GM19043 (cell line): ENCODE measurements at regions not wholly inside any gene's neighbourhood (a gene's known extent, or its start where the extent isn't known, plus 50 kb on each side); places are given as distances from the start of the nearest gene placed in this dataset.
"Not testable (repeated sequence)": the region's sequence is repeated elsewhere in the genome, so short reads cannot be mapped to it uniquely, and the experiment has no call there.

Source experiments
- ATAC-seq: cut with Tn5 transposase; IDR thresholded peaks from one replicate; pipeline ENCODE4 v1.9.1; 2021; ENCODE audit warnings: low read depth; ENCODE audit not compliant: unreplicated experiment

DNA sequence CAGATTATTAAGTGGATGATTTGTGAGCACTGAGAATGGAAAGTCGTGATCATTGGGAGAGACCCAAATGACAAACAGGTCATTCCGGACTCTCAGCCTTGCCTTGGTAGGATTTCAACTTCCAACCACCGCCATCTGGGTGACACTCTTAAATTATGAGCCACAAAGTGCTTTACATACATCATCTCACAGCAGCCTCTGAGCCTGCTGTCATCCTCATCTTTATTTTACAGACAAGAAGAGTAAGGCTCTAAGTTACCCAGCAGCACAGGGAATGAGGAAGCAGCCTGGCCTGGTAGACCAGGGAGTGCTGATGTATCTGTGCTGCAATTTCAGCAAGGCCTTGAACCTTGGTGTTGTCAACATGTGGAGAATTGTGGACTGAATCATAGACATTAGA, 105.8 kb upstream of the TRIM2 start:
- no peak for ATAC-seq

DNA sequence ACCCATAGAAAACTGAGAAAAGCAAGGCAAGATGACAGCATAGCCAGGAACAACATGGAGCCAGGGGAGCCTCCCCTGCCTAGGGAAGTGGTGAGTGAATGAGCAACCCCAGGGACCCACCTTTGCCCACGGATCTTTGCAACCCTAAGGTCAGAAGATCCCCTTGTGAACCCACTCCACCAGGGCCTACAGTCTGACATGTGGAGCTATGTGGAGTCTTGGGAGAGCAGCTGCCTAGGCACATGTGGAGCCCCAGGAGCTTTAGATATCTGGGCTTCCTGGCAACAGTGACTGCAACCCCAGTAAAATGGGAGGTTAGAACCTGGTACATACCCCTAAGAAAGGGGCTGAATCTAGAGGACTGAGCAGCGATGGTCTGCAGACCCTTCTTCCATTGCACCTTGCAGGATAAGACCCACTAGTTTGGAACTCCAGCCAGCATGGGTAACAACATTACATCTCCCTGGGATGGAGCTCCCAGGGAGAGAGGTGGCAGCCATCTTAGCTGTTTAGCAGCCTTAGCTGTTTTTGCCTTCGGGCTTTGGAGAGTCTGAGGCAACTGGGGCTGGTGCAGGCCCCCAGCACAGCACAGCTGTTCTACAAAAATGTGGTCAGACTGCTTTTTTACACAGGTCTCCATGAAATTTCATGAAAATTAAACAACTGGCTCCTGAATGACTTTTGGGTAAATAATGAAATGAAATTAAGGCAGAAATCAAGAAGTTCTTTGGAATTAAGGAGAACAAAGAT, 104.7 kb upstream of the TRIM2 start:
- ATAC-seq = no peak

DNA sequence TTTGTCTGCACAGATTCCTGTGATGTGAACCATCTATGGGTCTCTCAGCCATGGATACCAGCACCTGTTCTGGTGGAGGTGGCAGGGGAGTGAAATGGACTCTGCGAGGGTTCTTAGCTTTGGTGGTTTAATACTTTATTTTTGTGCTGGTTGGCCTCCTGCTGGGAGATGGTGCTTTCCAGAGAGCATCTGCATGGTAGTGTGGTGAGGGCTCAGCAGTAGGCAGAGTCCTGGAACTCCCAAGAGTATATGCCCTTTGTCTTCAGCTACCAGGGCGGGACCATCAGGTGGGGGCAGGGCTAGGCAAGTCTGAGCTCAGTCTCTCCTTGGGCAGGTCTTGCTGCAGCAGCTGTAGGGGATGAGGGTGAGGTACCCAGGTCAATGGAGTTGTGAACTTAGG, 97.5 kb upstream of the TRIM2 start:
- not testable (repeated sequence) for ATAC-seq

DNA sequence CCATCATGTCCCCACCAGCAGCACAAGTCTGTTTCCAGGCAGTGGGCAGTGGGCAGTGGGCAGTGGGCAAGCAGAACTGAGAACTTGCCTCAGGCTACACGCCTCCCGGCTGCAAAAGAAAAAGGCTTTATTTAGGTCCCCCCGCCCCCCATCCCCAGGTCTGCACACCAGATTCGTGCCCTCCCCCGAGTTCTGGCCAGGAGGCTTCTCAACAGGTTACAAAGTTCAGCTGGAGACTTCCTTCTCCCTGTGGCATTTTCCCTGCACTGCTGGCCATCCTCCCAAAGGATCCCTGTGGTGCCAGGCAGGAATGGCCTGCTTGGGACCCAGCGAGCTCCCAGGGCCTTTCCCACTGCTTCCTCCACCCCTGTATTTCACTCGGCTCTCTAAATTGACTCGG, 97.0 kb upstream of the TRIM2 start:
- ATAC-seq = no peak

DNA sequence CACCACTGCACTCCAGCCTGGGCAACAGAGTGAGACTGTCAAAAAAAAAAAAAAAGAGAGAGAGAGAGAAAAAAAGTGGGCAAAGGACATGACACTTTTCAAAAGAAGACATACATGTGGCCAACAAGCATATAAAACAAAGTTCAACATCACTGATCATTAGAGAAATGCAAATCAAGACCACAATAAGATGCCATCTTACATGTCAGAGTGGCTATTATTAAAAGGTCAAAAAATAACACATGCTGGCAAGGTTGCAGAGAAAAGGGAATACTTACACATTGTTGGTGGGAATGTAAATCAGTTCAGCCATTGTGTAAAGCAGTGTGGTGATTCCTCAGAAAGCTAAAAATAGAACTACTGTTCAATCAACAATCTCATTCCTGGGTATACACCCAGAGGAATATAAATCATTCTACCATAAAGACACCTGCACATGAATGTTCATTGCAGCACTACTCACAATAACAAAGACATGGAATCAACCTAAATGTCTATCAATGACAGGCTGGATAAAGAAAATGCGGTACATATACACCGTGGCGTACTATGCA, 94.9 kb upstream of the TRIM2 start:
- no peak for ATAC-seq

DNA sequence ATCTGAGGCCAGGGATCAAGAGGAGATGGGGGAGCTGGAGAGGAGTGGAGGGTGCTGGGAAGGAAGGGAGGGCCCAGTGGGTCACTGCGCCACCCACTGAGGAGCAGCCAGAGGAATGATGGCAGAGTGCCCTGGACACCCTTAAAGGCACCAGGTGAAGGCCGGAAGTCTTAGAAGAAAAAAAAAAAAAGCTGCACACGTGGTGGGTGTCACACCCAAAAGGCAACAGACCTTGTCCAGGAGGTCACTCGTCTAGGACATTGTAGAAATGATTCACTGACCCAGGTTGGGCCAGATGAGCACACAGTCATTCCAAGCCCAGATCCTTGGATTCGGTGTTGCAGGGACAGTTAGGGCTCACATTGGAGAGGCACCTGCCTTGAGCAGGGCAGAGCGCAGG, 93.5 kb upstream of the TRIM2 start:
- ATAC-seq = no peak

DNA sequence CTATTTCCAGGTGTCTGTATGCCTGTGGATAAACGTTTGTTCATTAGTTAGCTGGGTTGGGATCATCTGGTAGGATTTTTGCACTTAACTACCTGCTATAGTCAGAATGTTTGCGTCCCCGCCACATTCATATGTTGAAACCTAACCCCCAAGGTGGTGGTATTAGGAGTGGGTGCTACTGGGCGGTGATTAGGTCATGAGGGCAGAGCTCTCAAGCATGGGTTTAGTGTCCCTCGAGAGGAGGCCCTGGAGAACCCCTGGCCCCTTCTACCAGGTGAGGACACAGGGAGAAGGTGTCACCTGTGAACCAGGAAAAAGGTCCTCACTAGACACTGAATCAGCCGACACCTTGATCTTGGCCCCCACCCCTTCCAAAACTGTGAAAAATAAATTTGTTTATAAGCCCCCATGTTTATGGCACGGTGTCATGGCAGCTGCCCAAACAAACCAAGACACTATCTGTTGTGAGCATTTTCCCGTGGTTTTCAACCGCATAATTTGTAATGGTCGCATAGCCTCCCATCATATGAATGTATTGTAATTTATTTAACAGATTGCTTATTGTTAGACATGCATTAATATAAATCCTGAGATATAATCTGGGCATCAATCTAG, 92.7 kb upstream of the TRIM2 start:
- no peak for ATAC-seq

DNA sequence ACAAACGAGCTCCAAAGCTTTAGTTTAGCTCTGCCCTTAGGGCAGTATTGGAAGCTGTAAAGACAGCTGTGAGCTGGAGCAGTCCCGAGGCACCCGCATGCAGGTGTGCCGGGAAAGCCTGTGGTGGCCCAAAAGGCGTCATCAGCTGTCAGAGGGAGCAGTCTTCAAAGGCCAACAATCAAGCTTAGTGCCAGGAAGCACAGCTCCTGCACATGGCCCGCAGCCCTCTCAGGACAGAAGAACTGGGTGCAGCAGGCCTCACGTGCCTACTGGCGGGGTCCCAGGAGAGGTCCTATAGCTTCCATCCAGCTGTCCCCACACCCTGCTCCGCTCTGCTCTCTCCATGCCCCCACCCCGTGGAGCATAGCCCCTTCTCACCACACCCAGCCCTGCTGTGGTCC, 92.2 kb upstream of the TRIM2 start:
- ATAC-seq = no peak

DNA sequence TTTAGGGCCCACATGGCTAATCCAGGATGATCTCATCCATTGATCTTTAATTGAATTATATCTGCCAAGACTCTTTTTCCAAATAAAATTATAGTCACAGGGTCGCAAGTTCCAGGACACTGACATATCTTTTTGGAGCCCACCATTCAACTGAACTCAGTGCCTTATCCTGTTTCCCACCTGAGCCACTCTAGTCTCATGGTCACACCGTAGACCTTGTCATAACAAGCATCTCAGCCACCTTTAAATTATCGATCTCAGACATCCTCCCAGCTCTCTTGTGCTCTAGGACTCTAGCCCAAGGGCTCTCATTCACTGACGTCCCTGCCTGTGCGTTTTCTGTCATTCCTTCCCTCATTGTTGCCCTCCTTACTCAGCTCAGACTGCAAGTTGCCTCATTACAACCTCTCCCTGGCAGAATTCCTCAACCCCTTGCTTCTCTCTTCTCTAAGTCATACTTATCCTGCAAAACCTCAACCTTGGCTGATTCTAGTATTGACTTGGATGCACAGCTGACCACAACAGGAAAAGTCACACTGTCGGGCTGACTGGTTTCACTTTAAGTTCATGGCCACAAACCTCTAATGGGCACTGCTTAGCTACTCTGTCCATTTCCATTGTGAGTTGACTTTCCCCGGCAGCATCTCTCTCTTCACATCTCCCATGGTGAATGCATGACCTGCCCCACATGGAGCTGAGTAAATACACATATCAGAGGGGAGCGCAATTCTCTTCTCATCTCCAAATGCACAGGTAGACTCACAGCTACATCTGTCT, 91.0 kb upstream of the TRIM2 start:
- no peak for ATAC-seq

DNA sequence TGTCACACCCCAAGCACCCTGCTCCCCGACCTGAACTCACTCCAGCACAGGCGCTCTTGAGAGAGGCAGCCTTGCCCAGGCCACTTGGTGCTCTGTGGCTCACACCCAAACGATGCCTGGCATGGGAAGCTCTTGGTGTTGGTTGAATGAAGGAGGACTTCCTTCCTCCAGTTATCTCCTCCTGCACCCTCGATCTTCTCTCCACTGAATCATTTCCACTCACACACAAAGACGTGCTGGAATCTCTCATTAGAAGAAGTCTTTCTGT, 90.5 kb upstream of the TRIM2 start:
- no peak for ATAC-seq

DNA sequence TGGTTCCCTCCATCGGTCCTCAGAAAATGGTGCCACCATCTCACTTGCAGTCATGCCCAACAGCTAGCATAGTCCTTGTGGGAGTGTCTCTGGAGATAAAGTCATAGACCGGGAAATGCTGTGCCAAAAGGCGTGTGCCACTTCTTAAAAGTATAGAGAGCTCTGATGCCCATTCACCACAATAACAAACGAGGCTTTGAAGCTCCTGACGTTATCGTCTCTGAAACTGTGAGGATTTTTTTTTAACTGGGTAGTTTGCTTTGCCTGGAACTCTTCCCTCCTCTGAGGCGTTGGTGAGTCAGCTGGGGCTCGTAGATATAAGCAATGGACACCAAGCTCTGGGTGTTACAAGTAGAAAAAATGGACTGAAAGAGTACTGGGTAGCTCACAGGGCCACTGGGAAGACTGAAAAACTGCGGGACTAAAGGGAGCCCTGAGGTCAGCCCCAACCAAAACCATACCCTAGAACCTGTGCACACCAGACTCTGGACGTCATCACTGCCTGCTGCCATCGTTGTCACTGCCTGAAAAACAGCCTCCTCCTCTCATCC, 89.4 kb upstream of the TRIM2 start:
- no peak for ATAC-seq

DNA sequence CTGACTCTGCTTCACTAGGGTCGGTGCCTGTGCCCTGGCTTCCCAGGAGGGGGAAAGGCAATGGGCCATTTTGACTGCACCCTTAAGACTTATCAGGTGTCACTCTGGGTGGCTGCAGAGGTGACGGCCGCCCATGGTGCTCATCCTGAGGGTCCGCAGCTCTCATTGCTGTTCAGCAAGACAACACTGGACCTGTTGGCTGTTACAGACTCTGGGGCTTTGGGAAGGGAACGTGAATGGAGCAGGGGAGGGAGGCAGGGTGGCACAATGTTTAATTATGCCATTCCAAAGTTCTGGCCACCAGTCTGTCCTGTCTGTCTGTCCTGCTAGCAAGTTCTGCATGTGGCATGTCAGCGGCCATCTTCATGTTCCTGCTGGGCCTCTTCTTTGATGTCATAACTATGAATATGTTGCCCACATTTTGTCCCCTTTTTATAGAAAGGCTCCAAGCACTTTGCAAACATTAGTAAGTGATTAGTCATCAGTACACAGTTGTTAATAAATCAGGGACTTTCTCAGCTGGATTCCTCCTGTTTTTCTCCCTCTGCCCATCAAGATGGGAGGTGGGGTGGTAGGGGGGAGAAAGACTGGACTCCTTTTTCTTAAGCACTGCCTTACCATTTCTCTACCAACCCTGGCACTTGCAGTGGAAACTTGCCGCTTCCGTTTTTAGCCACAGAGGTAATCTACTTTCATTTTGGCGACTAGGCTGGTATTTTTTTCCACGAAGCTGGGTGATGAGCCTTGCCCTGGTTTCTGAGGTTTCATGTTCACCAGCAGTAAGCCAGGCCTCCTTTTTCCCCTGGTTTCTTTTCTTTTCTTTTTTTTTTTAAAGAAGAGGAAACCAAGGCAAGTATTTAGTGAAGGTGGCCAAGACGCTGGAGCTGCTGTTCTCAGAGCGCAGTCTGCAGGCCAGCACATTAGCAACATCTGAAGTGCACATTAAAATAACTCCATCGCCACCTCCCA, 88.6 kb upstream of the TRIM2 start:
- peak; percentile 63 for ATAC-seq

DNA sequence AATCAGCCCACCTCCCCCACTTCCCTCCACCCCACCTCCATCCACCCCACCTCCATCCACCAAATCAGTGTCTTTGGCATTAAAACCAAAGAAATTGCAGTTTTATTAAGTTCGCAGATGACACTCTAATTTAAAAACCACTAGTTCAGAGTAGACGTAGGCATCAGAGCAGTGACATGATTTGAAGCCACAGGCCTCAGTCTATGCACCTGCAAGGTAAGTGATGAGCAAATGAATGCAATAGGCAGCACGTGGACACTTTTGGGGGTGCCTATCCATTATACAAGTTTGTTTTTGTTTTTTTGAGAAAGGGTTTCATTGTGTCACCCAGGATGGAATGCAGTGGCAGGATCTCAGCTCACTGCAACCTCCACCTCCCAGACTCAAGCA, 88.0 kb upstream of the TRIM2 start:
- no peak for ATAC-seq

DNA sequence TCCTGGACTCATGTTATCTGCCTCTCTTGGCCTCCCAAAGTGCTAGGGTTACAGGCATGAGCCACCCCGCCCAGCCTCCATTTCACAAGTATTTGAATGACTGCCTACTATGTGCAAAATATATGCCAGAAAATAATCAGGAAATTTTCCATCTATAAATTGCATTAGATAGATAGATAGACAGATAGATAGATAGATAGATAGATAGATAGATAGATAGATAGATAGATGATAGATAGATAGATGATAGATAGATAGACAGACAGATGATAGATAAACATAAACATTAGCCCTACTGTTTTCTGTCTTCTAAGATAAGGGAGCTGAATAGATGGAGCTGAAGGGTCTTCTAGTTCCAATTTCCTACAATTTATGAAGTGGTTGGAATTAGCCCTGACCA, 87.4 kb upstream of the TRIM2 start:
- ATAC-seq = no peak

DNA sequence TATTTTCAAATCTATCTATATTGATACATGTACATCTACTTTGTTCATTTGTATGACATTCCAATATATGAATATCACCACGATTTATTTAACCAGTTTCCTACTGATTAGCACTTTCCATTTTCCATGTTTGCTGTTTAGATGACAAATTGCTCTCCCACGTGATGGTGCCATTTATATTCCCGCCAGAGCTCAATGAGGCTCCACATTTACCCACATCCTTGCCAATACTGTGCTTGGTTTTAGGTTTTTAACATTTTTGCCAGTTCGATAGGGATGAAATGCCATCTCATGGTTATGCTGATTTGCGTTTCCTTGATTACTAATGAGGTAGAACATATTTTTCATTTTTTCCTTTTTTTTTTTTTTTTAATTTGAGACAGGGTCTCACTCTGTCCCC, 86.7 kb upstream of the TRIM2 start:
- no peak for ATAC-seq

DNA sequence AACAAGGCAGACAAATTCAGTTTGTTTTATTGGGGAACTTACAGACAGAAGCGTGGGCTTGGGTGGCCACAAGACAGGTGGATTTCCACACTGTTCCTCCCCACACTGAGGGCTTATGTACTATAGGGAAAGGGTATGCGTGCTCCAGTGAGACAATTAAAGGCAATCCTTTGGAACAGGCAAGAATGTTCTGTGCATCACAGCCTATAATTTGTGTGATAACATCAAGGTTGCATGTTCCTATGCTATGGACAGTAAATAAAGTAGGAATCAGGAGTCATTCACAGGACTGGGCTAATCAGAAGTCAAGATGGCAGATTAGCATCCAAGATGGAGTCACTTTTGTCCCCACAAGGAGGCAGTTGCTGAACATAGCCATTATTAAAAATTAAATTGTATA, 84.6 kb upstream of the TRIM2 start:
- ATAC-seq = no peak

DNA sequence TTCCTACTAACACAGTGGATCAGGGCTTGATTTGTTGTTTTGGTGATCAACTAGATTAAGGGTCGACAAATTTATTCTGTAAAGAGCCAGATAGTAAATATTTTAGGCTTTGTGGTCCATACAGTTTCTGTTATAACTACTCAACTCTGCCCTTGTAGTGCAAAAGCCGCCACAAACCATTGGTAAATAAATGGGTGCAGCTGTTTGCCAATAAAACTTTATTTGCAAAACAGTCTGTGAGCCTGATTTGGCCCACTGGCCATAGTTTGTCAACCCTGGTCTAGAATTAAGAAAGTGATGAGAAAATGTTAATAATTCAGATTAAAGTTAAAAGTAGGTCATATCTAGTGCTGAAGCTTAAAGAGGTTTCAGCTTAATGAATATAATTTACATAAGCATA, 84.0 kb upstream of the TRIM2 start:
- ATAC-seq = no peak

DNA sequence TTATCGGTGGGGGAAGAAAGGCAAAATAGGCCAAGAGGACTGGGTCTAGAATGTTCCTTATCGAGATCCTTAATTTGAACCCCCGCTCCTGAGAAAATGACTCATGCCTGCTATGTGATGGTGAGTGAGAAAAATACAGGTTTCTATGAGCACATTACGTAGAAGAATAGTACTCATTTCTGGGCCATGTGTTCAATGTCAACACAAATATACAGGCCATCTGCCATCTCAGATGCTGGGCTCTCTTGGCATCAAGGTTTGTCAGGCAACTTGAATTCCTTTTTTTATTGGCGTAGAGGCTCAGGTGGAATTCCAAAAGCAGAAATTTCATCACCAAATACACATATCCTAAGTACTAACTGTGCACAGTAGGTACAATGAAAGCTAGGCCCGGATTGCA, 81.4 kb upstream of the TRIM2 start:
- no peak for ATAC-seq

DNA sequence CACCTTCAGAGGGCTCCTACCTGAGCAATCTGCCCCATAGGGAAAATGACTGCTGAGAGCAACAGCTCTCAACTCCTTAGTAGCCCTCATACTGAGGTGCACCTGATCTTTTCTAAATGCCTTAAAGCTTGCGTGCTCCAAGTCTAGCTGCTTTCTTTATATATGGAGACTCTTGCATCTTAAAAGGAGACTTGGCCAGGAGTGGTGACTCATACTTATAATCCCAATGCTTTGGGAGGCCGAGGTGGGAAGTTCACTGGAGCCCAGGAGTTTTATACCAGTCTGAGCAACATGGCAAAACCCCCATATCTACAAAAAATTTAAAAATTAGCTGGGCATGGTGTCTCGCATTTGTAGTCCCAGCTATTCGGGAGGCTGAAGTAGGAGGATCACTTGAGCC, 78.1 kb upstream of the TRIM2 start:
- no peak for ATAC-seq

DNA sequence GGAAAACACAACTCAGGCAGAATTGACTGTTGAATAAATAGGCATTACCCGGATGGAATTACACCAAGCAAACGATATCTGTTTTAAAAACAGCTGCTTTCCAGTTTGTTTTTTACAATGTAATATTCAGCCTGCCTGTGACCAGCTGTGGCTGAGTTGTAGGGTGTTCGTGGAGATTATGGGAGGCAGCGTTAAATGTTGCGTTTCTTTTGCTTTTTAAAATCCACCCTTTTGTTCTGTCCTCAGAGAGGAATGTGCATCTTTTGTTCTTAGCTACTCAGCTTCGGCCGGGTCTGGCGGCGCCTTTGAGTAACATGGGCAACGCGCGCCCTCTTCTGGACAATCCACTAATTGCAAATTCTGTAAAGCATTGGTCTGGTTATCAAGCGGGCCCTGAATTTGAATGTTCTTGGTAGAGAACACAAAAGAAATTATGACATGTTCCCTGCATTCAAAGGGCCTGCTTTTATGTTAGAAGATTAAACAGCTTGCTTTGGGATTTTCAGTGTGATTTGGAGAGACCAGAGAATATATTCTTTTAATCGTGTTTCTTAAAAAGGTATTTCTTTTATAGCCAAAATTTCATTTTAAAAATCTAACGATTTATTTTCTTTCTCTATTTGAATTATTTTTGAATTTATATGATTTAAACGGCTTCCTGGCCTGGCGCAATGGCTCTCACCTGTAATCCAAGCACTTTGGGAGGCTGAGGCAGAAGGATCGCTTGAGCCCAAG, 76.3 kb upstream of the TRIM2 start:
- peak; percentile 66 for ATAC-seq
